NCI-H524 (cell line): ENCODE measurements at regions not wholly inside any gene's neighbourhood (a gene's known extent, or its start where the extent isn't known, plus 50 kb on each side); places are given as distances from the start of the nearest gene placed in this dataset.

Experiments
- DNase-seq, 2 experiments: peaks; one replicate each; lab custom pipeline; 2025; lab: John Stamatoyannopoulos, UW

DNA sequence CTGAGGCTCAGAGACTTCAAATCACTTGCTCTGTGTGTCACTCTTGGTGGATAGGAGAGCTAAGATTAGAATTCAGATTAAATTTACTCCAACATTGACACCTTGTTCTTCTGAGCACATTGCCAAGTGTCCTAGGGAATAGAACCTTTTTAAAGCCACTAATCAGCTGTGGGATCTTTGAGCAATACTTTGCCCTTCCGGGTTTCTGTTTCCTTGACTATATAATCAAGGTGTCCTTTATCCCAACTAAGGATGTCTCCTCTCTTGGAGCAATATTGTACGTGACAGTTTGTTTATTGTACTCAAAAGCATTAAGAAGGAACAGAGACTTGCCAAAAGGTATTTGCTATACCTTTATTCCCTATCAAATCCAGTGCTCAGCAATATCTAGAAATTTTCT, 170.9 kb upstream of the CADPS start:
- no peak for DNase-seq

DNA sequence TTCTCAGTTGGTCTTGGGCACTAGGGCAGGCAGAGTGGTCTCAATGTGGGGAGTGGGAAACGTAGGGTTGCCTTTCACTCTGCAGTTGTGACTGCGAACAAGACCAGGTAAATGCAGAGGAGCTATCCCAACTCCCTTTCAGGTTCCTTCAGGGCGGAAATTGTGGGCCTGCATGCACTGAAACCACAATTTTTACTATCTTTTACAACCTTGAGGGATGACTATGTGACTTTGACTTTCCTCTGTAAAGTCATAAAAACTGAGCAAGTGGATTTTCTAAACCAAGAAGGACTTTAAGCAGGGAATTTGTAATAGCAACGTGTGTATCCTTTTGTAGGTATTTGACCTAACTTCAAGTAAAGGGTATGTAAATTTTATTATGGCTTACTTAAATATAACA, 171.4 kb upstream of the CADPS start:
- DNase-seq = no peak

- DNase-seq = no peak
These were observed 171.9 kb upstream of the CADPS start for GRCh38 chr3:63047068-63047467.

DNA sequence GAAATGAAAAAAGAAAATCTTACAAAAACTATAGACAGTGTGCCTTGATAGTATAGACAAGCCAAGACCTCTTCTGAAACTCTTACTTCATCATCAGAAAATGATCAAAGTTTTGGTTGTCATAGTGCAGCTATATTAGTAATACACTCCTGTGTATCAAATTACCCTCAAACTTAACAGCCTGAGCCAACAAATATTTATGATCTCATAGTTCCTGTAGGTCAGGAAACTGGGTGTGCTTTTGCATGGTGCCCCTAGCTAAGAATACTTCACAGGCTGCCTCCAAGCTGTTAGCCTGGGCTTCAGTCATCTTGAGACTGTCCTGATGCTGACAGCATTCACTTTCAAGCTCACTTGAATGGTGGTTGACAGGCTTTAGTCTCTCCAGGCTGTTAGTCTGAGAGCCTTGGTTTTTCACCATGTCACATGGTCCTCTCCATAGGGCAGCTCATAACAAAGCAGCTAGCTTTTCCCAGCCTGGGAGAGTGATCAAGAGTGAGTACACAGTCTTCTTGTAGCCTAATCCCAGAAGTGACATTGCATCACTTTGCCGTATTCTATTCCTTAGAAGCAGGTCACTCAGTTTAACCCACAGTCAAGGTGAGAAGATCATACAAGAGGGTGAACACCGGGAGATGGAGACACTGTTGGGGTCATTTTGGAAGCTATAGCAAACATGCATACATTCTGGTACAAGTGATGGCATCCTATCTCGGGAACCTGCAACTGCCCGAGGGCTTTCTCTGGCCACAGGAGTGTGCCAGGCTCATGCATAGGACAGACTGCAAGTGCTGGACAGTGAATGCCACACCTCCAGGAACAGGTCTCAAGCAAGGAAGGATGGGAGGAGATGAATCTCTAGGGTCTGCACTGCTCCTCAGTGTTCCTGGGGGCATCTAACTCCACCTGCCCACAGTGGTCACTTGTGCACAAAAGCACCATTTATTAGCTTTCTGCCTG, 173.4 kb upstream of the CADPS start:
- DNase-seq = no peak

- DNase-seq = no peak
These were observed 175.4 kb upstream of the CADPS start for GRCh38 chr3:63050548-63051177.

DNA sequence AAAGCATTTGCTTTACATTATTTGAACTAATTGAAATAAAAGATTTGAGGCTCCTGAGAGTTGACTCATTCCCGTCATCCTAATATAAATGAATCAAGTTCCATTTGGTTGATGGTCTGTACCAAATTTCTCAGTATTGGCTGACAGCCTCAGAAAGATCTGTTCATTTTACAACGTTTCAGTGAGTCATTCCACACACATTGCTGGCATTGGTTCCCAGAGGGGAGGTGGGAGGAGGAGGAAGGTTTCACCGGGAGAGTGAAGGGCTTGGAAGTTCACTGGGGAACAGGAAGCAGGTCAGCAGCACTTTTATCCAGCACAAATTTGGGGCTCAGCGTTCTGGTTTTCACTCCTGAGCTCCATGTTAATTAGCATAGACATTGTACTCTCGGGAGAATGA, 176.7 kb upstream of the CADPS start:
- no peak for DNase-seq

- DNase-seq = peak in 1 of 2 experiments; percentile 15
These were observed 181.7 kb upstream of the CADPS start for GRCh38 chr3:63056932-63057331.

DNA sequence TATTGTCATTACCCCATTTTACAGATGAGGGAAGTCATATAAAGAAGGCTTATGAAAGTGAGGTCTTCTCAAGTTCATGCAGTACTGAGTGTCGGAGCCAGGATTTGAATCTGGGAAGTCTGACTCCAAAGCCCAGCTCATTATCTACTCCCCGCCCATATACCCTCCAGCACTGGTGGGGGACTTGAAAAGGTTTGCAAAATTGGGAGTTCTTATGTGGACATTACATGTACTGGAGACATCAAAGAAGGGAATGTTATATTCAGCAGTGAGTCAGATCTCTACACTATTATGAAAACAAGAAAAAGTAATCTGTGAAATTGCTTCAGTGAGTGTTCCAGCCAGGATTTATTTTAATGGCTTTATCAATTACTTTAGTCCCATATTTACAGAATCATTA, 185.2 kb upstream of the CADPS start:
- no peak for DNase-seq

DNA sequence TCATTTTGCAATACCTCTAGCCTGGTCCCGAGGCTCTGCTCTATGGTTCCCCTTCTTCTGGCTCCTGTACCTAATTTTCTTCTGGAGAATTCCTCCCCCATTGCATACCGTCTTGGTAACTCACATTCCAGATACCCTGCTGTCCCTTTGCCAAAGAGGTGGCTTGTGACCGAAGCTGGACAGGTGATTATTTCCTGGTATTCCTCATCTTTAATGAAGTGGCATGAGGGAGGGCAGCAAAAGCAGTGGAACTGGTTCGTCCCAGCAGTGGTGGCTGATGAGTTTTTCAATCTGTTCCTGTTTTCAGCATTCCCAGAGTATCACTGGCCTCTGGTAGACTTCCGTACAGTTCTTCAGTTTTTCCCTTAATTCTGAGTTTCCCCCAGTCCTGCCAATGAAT, 186.2 kb upstream of the CADPS start:
- no peak for DNase-seq

DNA sequence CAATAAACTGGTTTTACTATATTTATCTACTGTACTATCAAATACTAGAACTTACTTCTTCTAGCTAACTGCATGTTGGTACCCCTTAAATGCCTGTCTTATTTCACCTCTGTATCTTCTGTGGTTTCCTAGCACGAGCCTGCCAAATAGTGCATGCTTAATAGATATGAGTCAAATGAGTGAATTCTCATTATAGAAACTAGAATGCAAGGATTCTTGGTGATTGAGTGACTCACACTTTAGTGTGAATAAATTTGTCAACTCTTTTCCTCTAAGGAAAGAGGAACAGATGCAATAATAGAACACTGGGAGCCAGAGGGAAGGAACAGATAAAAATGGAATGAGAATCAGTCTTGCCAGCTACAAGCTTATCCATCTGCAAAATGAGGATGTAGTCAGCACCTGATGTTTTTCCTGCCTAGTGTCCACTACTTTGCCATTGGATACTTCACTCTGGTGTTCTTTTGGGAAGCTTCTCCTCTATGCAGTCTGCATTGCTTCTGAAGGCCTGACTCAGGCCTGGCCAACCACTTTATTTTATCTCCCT, 189.1 kb upstream of the CADPS start:
- no peak for DNase-seq

DNA sequence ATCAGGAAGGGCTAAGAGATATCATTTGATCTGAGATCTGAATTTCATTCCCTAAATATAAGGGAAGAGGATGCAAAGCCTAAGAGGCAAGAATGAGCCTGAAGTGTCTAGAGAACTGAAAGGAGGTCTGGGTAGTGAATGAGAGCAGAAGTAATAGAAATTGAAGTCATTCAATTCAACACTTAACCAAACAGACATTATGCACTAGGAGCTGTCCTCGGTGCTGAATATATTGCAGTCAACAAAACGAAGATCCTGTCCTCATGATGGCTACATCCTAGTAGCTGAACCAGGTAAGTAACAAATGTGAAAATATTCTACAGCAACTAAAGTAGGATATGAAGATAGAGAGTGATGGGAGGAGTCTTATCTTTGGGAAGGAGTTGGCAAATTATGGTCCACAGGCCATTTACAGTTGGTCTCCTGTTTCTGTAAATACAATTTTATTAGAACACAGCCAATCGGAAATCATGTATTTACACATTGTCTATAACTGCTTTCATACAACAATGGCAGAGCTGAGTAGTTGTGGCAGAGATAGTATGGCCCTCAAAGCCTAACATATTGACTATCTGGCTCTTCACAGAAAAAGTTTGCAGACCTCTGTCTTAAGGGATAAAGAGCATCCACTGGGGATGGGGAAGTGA, 192.9 kb upstream of the CADPS start:
- no peak for DNase-seq

GRCh38 chr3:63069806-63070475, 194.7 kb upstream of the CADPS start:
- DNase-seq = peak; percentile 35 to 47

- DNase-seq = no peak
These were observed 195.2 kb upstream of the CADPS start for GRCh38 chr3:63070476-63070810.

GRCh38 chr3:63076357-63076756, 201.1 kb upstream of the CADPS start:
- DNase-seq = no peak

- DNase-seq = no peak
These were observed 191.9 kb upstream of the SYNPR start for GRCh38 chr3:63086190-63086589.

DNA sequence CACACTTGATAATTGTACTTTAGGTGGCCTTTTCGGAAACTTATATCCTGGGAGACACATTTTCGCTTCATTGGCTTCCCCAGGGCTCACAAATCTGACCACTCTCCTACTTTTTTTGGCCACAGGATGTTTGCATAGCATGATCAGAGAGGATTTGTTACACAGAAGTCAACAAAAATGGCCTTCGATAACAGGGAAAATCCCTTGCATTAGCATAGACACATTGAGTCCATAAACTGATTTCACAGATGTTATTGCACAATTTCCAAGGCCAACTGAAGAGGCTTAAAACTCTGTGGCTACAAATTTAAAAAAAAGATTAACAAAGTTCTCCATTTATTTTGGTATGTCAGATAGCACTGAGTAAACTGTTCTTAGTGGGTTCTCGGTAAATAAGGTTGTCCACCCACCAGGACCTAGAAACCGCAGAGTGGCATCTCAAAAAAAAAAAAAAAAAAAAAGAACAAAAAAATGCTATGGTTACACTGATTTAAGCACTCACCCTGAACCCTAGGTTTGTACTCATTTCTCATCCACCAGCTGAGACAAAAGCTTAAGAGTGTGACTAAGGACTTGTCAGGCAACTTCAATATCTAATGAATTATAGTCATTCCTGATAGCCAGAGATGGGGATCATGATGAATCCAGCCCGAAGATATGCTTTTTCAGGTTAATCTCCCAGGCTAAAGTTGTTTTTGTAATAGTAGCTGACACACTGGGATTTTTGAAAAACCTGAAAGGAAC, 188.9 kb upstream of the SYNPR start:
- DNase-seq = no peak

GRCh38 chr3:63089751-63090132, 188.4 kb upstream of the SYNPR start:
- DNase-seq = no peak

DNA sequence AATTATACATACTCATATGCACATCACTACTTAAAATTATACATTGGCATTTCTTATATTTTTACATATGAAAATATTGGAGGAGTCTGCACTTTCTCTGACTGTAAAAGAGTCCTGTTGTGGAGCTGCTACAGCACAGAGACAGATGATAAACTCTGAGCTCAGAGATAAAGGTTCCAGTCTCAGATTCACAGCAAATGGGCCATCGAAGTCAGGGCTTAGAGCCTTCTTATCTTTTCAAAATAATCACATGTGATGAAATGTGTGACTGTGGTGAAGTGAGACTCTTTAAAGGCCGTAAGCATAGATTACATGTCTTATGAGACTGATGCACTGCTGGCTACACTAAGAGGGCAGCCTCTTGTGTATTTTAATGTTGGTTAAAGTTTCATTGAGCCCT, 187.5 kb upstream of the SYNPR start:
- no peak for DNase-seq

DNA sequence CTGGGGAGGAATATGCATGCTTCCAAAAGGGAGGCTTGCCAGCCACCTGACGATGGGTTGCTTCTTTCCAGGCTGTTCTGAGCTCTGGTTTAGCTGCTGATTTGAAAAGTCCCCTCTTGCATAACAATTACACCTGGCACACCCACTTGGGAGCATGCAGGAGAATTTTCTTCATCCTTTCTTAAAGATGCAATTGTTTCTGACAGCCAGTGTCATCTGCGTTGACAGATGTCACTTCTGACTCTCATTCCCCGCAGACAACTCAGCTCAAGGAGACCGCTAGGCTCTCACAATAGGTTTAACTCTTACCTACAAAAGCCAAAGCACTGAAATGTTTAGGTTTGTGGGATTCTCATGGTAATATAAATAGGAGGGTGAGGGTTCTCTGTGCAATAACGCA, 185.6 kb upstream of the SYNPR start:
- peak in 1 of 2 experiments; percentile 75 for DNase-seq

DNA sequence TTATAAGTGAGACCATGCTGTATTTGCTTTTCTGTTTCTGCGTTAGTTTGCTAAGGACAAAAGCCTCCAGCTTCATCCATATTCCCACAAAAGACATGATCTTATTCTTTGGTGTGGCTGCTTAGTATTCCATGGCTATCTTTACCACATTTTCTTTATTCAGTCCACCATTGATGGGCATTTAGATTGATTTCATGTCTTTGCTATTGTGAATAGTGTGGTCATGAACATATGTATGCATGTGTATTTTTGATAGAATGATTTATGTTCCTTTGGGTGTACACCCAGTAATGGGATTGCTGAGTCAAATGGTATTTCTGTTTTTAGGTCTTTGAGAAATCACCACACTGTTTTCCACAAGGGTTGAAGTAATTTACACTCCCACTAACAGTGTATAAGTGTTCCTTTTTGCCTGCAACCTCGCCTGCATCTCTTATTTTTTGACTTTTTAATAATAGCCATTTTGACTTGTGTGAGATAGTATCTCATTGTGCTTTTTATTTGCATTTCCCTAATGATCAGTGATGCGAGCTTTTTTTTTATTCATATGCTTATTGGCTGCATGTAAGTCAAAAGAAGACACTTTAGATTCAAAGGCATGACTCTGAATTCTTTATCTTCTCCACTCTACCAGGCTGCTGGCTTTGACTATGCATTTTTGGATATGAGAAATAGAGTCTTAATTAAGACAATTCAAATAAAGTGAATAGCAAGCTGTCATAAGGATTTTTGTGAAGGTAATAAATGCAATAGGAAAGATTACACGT, 183.3 kb upstream of the SYNPR start:
- DNase-seq = no peak
